SK-N-SH (cell line): ENCODE measurements at regions not wholly inside any gene's neighbourhood (a gene's known extent, or its start where the extent isn't known, plus 50 kb on each side); places are given as distances from the start of the nearest gene placed in this dataset.

Experiments used
- CTCF ChIA-PET: fragments of 300-600, 350-600 bp; formaldehyde crosslinking; extraction: SDS; loops from one replicate; lab custom pipeline; 2021; lab: Yijun Ruan, JAX
- POLR2A ChIA-PET: fragments of 350-600 bp; sonication (Branson Sonifier 250); formaldehyde crosslinking; extraction: SDS; loops from one replicate; lab custom pipeline; 2020; ENCODE audit warnings: antibody characterized with exemption, inconsistent platforms; lab: Yijun Ruan, JAX
- DNase-seq: peaks from one replicate; pipeline ENCODE4 v3.0.0; 2012
- H2AFZ ChIP-seq: fragments of 200-600 bp; sonication (generic); 2 replicates; pipeline ENCODE4 v1.8.1; 2016; ENCODE audit warnings: antibody characterized with exemption, mild to moderate bottlenecking, low read depth
- H3F3A ChIP-seq: fragments of 200-600 bp; sonication (generic); replicated peaks from 2 replicates; pipeline ENCODE3; 2016; ENCODE audit warnings: antibody characterized with exemption, mild to moderate bottlenecking; ENCODE audit not compliant: insufficient read depth
- H3K27ac ChIP-seq, 2 experiments: fragments of 200-500 bp in 1 of 2; fragments of 200-600 bp in 1 of 2; sonication (Bioruptor generic) in 1 of 2; sonication (generic), shearing (Covaris generic) in 1 of 2; 2 replicates each; pipeline versions ENCODE4 v1.5.1 to v1.6.1; 2014 to 2016; ENCODE audit warnings: low read depth in 2 of 2, inconsistent platforms in 1 of 2, low read length in 1 of 2, mild to moderate bottlenecking in 1 of 2, mixed read lengths in 1 of 2
- H3K27me3 ChIP-seq: fragments of 200-600 bp; sonication (generic), shearing (Covaris generic); 2 replicates; pipeline ENCODE4 v1.6.1; 2016; ENCODE audit warnings: mixed run types; ENCODE audit not compliant: insufficient read depth
- H3K36me3 ChIP-seq, 2 experiments: fragments of 200-500 bp in 1 of 2; fragments of 200-600 bp in 1 of 2; sonication (Bioruptor generic) in 1 of 2; sonication (generic) in 1 of 2; replicated peaks in 1 of 2; 2 replicates each; pipeline versions ENCODE3 to v1.5.1; 2014 to 2016; ENCODE audit warnings: low read length in 1 of 2, mild to moderate bottlenecking in 1 of 2; ENCODE audit not compliant: insufficient read depth in 2 of 2, control insufficient read depth in 1 of 2
- H3K4me1 ChIP-seq, 2 experiments: fragments of 200-500 bp in 1 of 2; fragments of 200-600 bp in 1 of 2; sonication (Bioruptor generic) in 1 of 2; sonication (generic), shearing (Covaris generic) in 1 of 2; 2 replicates each; pipeline versions ENCODE4 v1.5.1 to v1.6.1; 2014 to 2016; ENCODE audit warnings: low read depth in 1 of 2, low read length in 1 of 2, mixed run types in 1 of 2; ENCODE audit not compliant: insufficient read depth in 2 of 2, control insufficient read depth in 1 of 2
- H3K4me2 ChIP-seq: fragments of 200-600 bp; sonication (generic), shearing (Covaris generic); 2 replicates; pipeline ENCODE4 v1.6.1; 2017; ENCODE audit warnings: mixed run types
- H3K4me3 ChIP-seq, 2 experiments: fragments of 200-500 bp in 1 of 2; fragments of 200-600 bp in 1 of 2; sonication (Bioruptor generic) in 1 of 2; sonication (generic), shearing (Covaris generic) in 1 of 2; 2 replicates each; pipeline versions ENCODE4 v1.5.1 to v1.8.1; 2014 to 2016; ENCODE audit warnings: low read depth in 2 of 2, inconsistent platforms in 1 of 2, low read length in 1 of 2, mild to moderate bottlenecking in 1 of 2, mixed read lengths in 1 of 2, moderate library complexity in 1 of 2
- H3K79me2 ChIP-seq: fragments of 200-600 bp; sonication (generic); 2 replicates; pipeline ENCODE4 v1.8.1; 2017; ENCODE audit warnings: mild to moderate bottlenecking; ENCODE audit not compliant: insufficient read depth
- H3K9ac ChIP-seq: fragments of 200-600 bp; sonication (generic); 2 replicates; pipeline ENCODE4 v1.6.1; 2017; ENCODE audit warnings: mixed run types
- H3K9me2 ChIP-seq: fragments of 200-600 bp; sonication (generic); 2 replicates; pipeline ENCODE4 v1.6.1; 2017; ENCODE audit warnings: mixed run types
- H3K9me3 ChIP-seq: fragments of 200-600 bp; sonication (generic); 2 replicates; pipeline ENCODE4 v1.6.1; 2017; ENCODE audit warnings: mixed run types, mild to moderate bottlenecking, moderate library complexity
- H4K20me1 ChIP-seq: fragments of 200-600 bp; sonication (generic); 2 replicates; pipeline ENCODE4 v1.6.1; 2017; ENCODE audit warnings: mild to moderate bottlenecking, mixed run types; ENCODE audit not compliant: insufficient read depth
- CHD2 ChIP-seq: fragments of 150-350 bp; IDR thresholded peaks from 2 replicates; pipeline ENCODE4 v1.6.1; 2018; ENCODE audit warnings: low read length; ENCODE audit not compliant: partially characterized antibody
- CTCF ChIP-seq: fragments of 200-600 bp; sonication (generic); IDR thresholded peaks from 2 replicates; pipeline ENCODE4 v1.6.1; 2017; ENCODE audit warnings: antibody characterized with exemption, mild to moderate bottlenecking, moderate library complexity
- EP300 ChIP-seq, 2 experiments: IDR thresholded peaks; 2 replicates each; pipeline versions ENCODE4 v1.4.0 to v1.6.1; 2012; ENCODE audit warnings: borderline replicate concordance in 1 of 2, low read depth in 1 of 2, low read length in 1 of 2
- EZH2phosphoT487 ChIP-seq: fragments of 200-600 bp; sonication (generic); IDR thresholded peaks from 2 replicates; pipeline ENCODE4 v1.6.1; 2017; ENCODE audit warnings: low read depth, mixed run types, mild to moderate bottlenecking, antibody characterized with exemption, moderate library complexity, borderline replicate concordance
- FOSL2 ChIP-seq: IDR thresholded peaks from 2 replicates; pipeline ENCODE4 v1.4.0; 2012; ENCODE audit warnings: low read depth, mild to moderate bottlenecking, moderate library complexity, borderline replicate concordance
- FOXJ3 ChIP-seq: sonication (generic); formaldehyde crosslinking; IDR thresholded peaks from 2 replicates; pipeline ENCODE4 v1.5.1; 2020; ENCODE audit warnings: mild to moderate bottlenecking, missing genetic modification reagents
- MXI1 ChIP-seq: IDR thresholded peaks from 2 replicates; pipeline ENCODE4 v1.6.1; 2012; ENCODE audit warnings: mild to moderate bottlenecking, low read depth, low read length, improper control_type of control experiment
- NRF1 ChIP-seq: IDR thresholded peaks from 2 replicates; pipeline ENCODE4 v1.6.1; 2012; ENCODE audit warnings: low read depth, mild to moderate bottlenecking, low read length
- PBX3 ChIP-seq: IDR thresholded peaks from 2 replicates; pipeline ENCODE4; 2012
- RAD21 ChIP-seq: IDR thresholded peaks from 2 replicates; pipeline ENCODE4 v1.6.1; 2012; ENCODE audit warnings: mild to moderate bottlenecking, low read length
- RCOR1 ChIP-seq: fragments of 150-350 bp; IDR thresholded peaks from 2 replicates; pipeline ENCODE4 v1.6.1; 2017; ENCODE audit warnings: antibody characterized with exemption, low read length
- TAF1 ChIP-seq: IDR thresholded peaks from 2 replicates; pipeline ENCODE4 v1.6.1; 2012; ENCODE audit warnings: low read depth, mild to moderate bottlenecking, low read length, moderate library complexity, borderline replicate concordance
- YY1 ChIP-seq: IDR thresholded peaks from 2 replicates; pipeline ENCODE4 v1.4.0; 2012; ENCODE audit warnings: low read depth, mild to moderate bottlenecking
- WGBS: methylation state at CpG from one replicate; pipeline ENCODE4 v1.1.6; 2017; ENCODE audit warnings: low lambda C conversion rate; 5-methylcytosine and 5-hydroxymethylcytosine counted together
- TF ChIP-seq, protein P1 (sequence below): fragments of 150-350 bp; IDR thresholded peaks from 2 replicates; pipeline ENCODE4 v1.6.1; 2016; ENCODE audit warnings: mild to moderate bottlenecking, low read depth, low read length
- TF ChIP-seq, protein P2 (sequence below): IDR thresholded peaks from 2 replicates; pipeline ENCODE4 v1.6.1; 2012; ENCODE audit warnings: mild to moderate bottlenecking, low read depth, low read length, moderate library complexity
- TF ChIP-seq, protein P3 (sequence below): IDR thresholded peaks from 2 replicates; pipeline ENCODE4 v1.4.0; 2012; ENCODE audit warnings: low read depth
- TF ChIP-seq, protein P4 (sequence below): IDR thresholded peaks from 2 replicates; pipeline ENCODE4 v1.4.0; 2012; ENCODE audit warnings: low read depth, borderline replicate concordance

- H3K36me3 ChIP-seq = no peaks in the 10 kb centered on the region
- H3K4me2 ChIP-seq = no peak overlapping the region
- no peaks in the 10 kb centered on the region for H3K9me3 ChIP-seq
- H3K4me1 ChIP-seq = peaks cover 0 to 2% of the 10 kb centered on the region in 2 experiments; a peak in 2 of 4 replicates
- 92% methylated on average over 3 of the region's 3 CpGs for WGBS
- POLR2A ChIA-PET = no interaction called here
- no peaks in the 10 kb centered on the region for H3K9me2 ChIP-seq
- H3K27ac ChIP-seq = no peak overlapping the region
- no peaks in the 10 kb centered on the region for H3K79me2 ChIP-seq
- H3K27me3 ChIP-seq = no peaks in the 10 kb centered on the region
- TF ChIP-seq EP300 (IDR thresholded peaks at IDR 0.05; ENCODE audit: borderline replicate concordance in 1 of 2, low read depth in 1 of 2, low read length in 1 of 2) (no peak), MXI1 (no peak), RAD21 (no peak), FOSL2 (no peak), RCOR1 (no peak), NRF1 (no peak), CHD2 (no peak), TAF1 (no peak), YY1 (no peak), PBX3 (no peak), FOXJ3 (CRISPR knock-in tag) (no peak), CTCF (no peak), EZH2phosphoT487 (no peak)
- TF ChIP-seq, protein P1, sequence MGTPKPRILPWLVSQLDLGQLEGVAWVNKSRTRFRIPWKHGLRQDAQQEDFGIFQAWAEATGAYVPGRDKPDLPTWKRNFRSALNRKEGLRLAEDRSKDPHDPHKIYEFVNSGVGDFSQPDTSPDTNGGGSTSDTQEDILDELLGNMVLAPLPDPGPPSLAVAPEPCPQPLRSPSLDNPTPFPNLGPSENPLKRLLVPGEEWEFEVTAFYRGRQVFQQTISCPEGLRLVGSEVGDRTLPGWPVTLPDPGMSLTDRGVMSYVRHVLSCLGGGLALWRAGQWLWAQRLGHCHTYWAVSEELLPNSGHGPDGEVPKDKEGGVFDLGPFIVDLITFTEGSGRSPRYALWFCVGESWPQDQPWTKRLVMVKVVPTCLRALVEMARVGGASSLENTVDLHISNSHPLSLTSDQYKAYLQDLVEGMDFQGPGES = no peak
- TF ChIP-seq, protein P2, sequence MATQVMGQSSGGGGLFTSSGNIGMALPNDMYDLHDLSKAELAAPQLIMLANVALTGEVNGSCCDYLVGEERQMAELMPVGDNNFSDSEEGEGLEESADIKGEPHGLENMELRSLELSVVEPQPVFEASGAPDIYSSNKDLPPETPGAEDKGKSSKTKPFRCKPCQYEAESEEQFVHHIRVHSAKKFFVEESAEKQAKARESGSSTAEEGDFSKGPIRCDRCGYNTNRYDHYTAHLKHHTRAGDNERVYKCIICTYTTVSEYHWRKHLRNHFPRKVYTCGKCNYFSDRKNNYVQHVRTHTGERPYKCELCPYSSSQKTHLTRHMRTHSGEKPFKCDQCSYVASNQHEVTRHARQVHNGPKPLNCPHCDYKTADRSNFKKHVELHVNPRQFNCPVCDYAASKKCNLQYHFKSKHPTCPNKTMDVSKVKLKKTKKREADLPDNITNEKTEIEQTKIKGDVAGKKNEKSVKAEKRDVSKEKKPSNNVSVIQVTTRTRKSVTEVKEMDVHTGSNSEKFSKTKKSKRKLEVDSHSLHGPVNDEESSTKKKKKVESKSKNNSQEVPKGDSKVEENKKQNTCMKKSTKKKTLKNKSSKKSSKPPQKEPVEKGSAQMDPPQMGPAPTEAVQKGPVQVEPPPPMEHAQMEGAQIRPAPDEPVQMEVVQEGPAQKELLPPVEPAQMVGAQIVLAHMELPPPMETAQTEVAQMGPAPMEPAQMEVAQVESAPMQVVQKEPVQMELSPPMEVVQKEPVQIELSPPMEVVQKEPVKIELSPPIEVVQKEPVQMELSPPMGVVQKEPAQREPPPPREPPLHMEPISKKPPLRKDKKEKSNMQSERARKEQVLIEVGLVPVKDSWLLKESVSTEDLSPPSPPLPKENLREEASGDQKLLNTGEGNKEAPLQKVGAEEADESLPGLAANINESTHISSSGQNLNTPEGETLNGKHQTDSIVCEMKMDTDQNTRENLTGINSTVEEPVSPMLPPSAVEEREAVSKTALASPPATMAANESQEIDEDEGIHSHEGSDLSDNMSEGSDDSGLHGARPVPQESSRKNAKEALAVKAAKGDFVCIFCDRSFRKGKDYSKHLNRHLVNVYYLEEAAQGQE = no peak
- TF ChIP-seq, protein P3, sequence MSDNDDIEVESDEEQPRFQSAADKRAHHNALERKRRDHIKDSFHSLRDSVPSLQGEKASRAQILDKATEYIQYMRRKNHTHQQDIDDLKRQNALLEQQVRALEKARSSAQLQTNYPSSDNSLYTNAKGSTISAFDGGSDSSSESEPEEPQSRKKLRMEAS = no peak
- TF ChIP-seq, protein P4, sequence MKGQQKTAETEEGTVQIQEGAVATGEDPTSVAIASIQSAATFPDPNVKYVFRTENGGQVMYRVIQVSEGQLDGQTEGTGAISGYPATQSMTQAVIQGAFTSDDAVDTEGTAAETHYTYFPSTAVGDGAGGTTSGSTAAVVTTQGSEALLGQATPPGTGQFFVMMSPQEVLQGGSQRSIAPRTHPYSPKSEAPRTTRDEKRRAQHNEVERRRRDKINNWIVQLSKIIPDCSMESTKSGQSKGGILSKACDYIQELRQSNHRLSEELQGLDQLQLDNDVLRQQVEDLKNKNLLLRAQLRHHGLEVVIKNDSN = no peak
- H3K4me3 ChIP-seq = no peak overlapping the region
- no peaks in the 10 kb centered on the region for H3F3A ChIP-seq
- H2AFZ ChIP-seq = no peak overlapping the region
- H4K20me1 ChIP-seq = no peaks in the 10 kb centered on the region
- CTCF ChIA-PET = interaction anchor here (0.8 to 3.2 kb wide), 2 partner anchors 116 to 151 kb away, joined by 3 to 10 read pairs; no protein-coding TSS in a partner anchor
- no peak for DNase-seq
- no peak overlapping the region for H3K9ac ChIP-seq
Observed at GRCh38 chr5:91269198-91269597, 113.9 kb downstream of the ARRDC3 start.
